ENCODE measurements at regions not wholly inside any gene's neighbourhood (a gene's known extent, or its start where the extent isn't known, plus 50 kb on each side); places are given as distances from the start of the nearest gene placed in this dataset.

DNA sequence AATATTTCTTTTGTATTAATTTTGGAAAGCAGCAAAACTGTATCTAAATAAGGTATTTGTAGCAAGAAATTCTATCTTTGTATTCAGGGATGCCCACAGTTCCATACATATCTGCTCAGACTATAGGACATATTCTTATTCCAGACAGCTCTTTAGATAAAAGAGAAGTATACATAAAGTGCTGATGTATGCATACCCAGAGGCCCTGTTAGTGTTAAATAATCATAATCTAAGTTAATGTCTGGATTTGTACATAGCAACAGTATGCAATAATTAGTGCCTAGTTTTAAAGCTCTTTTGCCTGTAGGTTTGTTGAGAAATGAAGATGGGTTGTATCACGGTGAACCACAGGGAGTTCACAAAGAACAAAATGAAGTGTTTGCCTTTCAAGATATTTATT is 428.0 kb upstream of the RGPD4 start (continued):
- TF ChIP-seq RAD21 (IDR thresholded peaks at IDR 0.05; ENCODE audit: low read length): no peak

GRCh38 chr2:107402330-107402729 is 424.4 kb upstream of the RGPD4 start:
- Histone ChIP-seq H3K4me3 (ENCODE audit: low read depth in 2 of 2, low read length in 1 of 2) (no peak overlapping the region), H3K36me3 (replicated peaks in 1 of 2; ENCODE audit: control insufficient read depth in 1 of 2, insufficient read depth in 2 of 2, low read length in 1 of 2) (no peaks in the 10 kb centered on the region), H4K20me1 (ENCODE audit: insufficient read depth) (no peaks in the 10 kb centered on the region), H2AFZ (ENCODE audit: low read depth) (no peak overlapping the region), H3K79me2 (ENCODE audit: insufficient read depth) (no peaks in the 10 kb centered on the region), H3K9me3 (no peaks in the 10 kb centered on the region), H3K27me3 (ENCODE audit: insufficient read depth) (no peaks in the 10 kb centered on the region), H3K4me2 (no peak overlapping the region), H3F3A (replicated peaks; ENCODE audit: insufficient read depth) (no peaks in the 10 kb centered on the region), H3K27ac (ENCODE audit: low read depth in 2 of 2, low read length in 1 of 2) (no peak overlapping the region), H3K4me1 (ENCODE audit: control insufficient read depth in 1 of 2, insufficient read depth in 2 of 2, low read depth in 1 of 2, low read length in 1 of 2) (no peaks in the 10 kb centered on the region; a peak in 2 of 4 replicates), H3K9me2 (no peaks in the 10 kb centered on the region; the same call in 1 of the 2 replicates), H3K9ac (no peak overlapping the region)
- CTCF ChIA-PET: no interaction called here
- POLR2A ChIA-PET: no interaction called here
- TF ChIP-seq MEF2A (IDR thresholded peaks at IDR 0.05; ENCODE audit: borderline replicate concordance, low read depth) (no peak), IRF3 (IDR thresholded peaks at IDR 0.05; ENCODE audit: low read depth, low read length) (no peak), EZH2phosphoT487 (IDR thresholded peaks at IDR 0.05; ENCODE audit: borderline replicate concordance, low read depth) (no peak), FOXJ3 (CRISPR knock-in tag; IDR thresholded peaks at IDR 0.05) (no peak), REST (IDR thresholded peaks at IDR 0.05; ENCODE audit: low read depth, low read length) (no peak), EP300 (IDR thresholded peaks at IDR 0.05; ENCODE audit: borderline replicate concordance in 1 of 2, low read depth in 1 of 2, low read length in 1 of 2) (no peak), TAF1 (IDR thresholded peaks at IDR 0.05; ENCODE audit: borderline replicate concordance, low read depth, low read length) (no peak), USF1 (IDR thresholded peaks at IDR 0.05; ENCODE audit: borderline replicate concordance, low read depth) (no peak), RCOR1 (IDR thresholded peaks at IDR 0.05; ENCODE audit: low read length) (no peak), FOXM1 (IDR thresholded peaks at IDR 0.05; ENCODE audit: low read depth) (no peak), RFX5 (IDR thresholded peaks at IDR 0.05; ENCODE audit: low read length) (no peak), MXI1 (IDR thresholded peaks at IDR 0.05; ENCODE audit: low read depth, low read length) (no peak)
- TF ChIP-seq, protein P1, sequence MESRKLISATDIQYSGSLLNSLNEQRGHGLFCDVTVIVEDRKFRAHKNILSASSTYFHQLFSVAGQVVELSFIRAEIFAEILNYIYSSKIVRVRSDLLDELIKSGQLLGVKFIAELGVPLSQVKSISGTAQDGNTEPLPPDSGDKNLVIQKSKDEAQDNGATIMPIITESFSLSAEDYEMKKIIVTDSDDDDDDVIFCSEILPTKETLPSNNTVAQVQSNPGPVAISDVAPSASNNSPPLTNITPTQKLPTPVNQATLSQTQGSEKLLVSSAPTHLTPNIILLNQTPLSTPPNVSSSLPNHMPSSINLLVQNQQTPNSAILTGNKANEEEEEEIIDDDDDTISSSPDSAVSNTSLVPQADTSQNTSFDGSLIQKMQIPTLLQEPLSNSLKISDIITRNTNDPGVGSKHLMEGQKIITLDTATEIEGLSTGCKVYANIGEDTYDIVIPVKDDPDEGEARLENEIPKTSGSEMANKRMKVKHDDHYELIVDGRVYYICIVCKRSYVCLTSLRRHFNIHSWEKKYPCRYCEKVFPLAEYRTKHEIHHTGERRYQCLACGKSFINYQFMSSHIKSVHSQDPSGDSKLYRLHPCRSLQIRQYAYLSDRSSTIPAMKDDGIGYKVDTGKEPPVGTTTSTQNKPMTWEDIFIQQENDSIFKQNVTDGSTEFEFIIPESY (IDR thresholded peaks at IDR 0.05; ENCODE audit: borderline replicate concordance, low read depth): no peak
- no peak for DNase-seq
- WGBS (ENCODE audit: low lambda C conversion rate): 45% methylated on average over 3 of the region's 3 CpGs

All from SK-N-SH (cell line).